Glomerular visceral epithelial cell (primary cell): ENCODE measurements at regions not wholly inside any gene's neighbourhood (a gene's known extent, or its start where the extent isn't known, plus 50 kb on each side); places are given as distances from the start of the nearest gene placed in this dataset.

ENCODE experiments used
- DNase-seq: peaks from one replicate; pipeline ENCODE4 v3.0.0-alpha.2; 2016; ENCODE audit errors: extremely low spot score

GRCh38 chr4:175947117-175947722 lies 118.4 kb upstream of the WDR17 start:
- peak; percentile 31 for DNase-seq

- DNase-seq = peak; percentile 33
These were observed 113.8 kb upstream of the WDR17 start for GRCh38 chr4:175951794-175952193.

- no peak for DNase-seq
These were observed 112.5 kb upstream of the WDR17 start for GRCh38 chr4:175953116-175953515.

DNA sequence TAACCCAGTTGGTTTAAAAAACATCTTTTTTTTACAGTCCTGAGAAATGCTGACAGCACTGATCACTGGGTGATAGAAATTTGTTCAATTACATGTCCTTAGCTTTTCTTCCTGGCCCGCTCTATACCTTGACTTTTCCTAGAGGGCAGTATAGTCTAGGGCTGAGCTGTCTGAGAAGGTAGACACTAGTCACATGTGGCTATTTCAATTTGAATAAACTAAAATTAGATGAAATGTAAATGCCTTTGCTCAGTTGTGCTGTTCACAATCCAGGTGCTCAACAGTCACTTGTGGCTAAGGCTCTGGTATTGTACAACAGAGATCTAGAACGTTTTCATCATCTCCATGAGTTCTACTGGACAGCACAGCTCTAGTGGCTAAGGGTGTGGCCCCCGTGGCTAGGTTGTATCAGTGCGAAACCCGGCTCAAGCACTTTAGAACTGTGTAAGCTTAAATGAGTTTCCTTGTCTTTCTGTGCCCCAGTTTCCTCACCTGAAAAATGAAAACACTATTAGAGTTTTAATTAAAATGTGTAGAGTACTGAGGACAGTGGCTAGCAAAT lies 111.6 kb upstream of the WDR17 start:
- DNase-seq = no peak

GRCh38 chr4:175954685-175955084 lies 111.0 kb upstream of the WDR17 start:
- DNase-seq = no peak

- DNase-seq = no peak
These were observed 104.0 kb upstream of the WDR17 start for GRCh38 chr4:175961604-175962003.

- no peak for DNase-seq
These were observed 95.6 kb upstream of the WDR17 start for GRCh38 chr4:175970072-175970471.

DNA sequence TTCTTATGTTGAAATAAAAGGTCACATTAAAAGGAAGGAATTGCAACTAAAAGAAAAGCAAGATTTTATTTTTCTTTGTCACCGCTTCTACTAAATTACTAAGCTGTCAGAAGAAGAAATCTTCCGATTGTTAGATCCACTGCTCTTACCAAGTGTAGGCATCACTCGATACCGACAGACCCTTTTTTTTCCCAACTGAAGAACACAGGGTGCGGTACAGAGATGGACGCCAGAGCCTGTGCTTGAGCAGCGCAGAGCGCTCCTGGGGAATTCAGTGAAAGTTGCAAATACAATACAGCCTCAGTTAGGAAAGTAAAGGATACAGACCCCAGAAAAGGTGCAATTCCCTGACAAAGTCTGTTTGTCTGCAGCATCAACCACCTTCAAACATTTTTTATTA lies 94.9 kb upstream of the WDR17 start:
- no peak for DNase-seq

- no peak for DNase-seq
These were observed 94.1 kb upstream of the WDR17 start for GRCh38 chr4:175971388-175972179.

DNA sequence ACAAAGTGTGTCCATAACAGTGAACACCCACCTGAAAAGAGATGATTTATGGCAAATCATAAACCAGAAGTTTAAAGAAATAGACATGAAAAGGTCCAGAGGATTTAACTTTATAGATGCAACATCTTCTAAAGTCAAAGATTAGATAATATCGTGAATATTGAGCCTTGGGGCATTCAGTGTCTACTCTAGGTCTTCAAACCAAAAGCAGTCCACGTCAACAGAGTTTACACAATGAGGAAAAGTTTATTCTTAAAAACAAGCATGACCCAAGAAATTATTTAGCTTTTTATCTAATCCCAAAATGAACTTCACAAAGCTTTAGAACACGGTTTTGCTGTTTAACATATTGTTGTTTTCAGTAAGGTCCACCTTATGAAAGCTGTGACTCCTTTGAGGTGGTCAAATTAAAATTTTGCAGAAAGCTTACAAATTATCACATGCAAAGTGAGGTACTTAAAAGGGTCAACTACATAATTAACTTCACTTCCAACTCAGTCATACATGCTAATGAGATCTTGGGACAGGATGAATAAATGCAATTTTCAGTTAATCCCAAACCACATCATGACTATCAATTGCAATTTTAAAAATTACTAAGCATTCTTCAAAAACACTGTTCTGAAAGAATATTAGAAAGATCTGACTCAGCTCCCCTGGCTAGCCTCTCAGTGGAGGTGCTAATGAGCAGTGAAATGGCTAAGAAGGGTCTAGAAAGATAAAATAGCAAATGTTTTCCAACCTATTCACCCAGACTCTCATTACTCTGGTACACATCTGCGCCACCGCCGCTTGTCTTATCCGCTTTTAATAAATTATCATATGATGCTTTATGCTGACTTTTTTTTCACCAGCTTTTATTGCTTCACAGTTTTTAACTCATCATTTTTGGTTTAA lies 92.4 kb upstream of the WDR17 start:
- no peak for DNase-seq

DNA sequence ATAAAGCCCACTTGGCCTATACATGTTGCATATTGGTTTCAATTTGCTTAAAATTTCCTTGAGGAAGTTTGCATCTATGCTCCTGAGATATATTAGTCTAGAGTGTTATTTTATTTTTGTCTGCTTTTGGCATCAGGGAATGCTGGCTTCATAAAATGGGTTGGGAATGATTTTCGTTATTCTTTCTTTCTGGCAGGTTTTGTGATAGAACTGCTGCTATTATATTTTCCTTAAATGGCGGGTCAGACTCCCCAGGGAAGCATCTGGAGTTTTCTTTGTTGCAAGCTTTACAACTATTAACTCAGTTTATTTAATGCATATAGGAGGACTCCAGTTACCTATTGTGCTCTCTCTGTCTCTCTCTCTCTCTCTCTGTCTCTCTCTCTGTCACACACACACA lies 82.0 kb upstream of the WDR17 start:
- no peak for DNase-seq

- no peak for DNase-seq
These were observed 79.0 kb upstream of the WDR17 start for GRCh38 chr4:175986668-175987067.

GRCh38 chr4:175988511-175988910 lies 77.1 kb upstream of the WDR17 start:
- no peak for DNase-seq

- DNase-seq = no peak
These were observed 69.4 kb upstream of the WDR17 start for GRCh38 chr4:175996206-175996605.

GRCh38 chr4:175997291-175997690 lies 68.3 kb upstream of the WDR17 start:
- DNase-seq = no peak

DNA sequence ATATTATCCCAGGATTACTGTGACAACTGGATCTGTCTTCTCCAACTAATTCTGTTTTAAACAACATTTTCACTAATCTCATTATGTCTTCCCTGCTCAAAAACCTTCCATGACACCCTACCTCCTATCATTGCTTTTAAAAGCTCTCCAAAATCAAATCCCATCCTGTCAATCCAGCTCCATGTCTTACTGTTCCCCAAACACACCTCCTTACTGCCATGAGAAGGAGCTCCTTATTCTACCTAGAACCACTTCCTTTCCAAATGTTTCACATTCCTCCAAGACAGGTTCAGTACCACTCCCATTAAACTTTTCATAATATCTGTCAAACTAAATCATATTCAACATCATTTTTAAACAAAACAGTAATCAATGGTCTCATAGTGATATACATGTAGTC lies 66.9 kb upstream of the WDR17 start:
- DNase-seq = peak; percentile 23

GRCh38 chr4:175999944-176000343 lies 65.7 kb upstream of the WDR17 start:
- no peak for DNase-seq

DNA sequence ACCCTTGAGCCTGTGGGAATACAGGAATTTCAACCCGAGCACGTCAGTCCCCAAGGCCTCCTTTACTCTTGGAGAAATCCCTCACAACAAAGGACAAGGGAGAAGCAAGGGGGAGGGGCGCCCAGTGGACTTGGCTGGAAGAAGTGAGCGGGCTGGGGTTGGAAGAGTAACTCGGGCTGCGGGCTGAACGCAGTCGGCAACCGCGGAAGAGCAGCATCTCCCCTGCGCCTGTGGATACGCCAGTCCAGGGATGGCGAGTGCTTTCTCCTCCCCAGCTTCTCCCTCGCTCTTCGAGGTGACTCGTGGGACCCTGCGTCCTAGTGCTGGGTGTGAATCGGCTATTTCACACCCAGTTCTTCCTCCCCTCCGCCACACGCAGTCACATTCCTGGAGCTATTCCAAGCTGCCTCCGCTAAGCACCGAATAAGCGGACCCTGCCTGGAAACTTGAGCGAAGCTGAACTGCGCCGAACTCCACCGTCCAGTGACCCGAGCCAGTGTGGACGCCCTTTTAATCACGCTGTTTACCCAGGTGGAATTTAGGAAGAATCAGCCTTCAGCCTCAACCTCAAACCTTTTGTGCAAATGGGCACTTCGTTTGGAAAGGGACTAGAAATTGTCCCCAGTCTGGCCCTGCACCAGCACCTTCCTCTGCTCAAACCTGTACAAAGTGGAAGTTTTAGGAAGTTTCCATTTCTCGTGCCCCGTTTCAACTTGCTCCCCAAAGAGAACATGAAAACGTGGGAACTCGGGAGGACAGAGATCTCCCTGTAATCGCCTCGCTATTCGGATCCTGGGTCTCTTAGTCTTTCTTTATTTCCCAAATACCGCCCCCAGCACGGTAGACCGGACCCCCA lies 64.3 kb upstream of the WDR17 start:
- peak; percentile 48 for DNase-seq

DNA sequence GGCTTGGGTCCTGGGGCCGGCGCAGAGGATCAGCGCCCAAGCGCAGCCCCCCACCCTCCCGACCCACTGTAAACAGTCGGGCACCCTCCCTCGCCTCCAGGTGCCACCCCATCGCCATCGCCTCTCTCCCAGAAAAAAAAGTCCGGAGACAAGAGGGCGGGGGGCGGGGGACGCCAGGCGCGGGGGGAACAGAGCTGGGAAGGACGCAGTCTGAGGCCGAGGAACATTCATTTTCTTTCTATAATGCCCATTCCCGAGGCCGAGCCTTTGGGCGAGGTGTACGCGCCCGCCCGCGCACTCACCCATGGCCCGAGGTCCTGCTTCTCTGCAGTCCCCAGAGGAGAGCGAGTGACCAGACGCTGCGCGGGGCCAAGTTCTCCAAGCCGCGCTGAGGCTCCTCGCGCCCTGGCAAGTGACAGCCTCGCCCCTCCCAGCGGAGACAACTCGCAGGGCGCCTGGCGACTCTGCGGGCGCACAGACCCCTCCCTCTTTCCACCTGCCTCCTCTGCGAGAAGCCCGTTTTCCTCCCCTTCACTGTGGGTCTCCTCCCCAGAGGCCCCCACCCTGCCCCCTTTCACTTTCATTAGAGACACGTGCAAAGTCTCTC lies 63.5 kb upstream of the WDR17 start:
- DNase-seq = peak; percentile 33

- no peak for DNase-seq
These were observed 59.9 kb upstream of the WDR17 start for GRCh38 chr4:176005766-176006165.

- DNase-seq = no peak
These were observed 56.4 kb upstream of the WDR17 start for GRCh38 chr4:176009254-176009653.
